OCI-LY7 (cell line): ENCODE measurements at regions not wholly inside any gene's neighbourhood (a gene's known extent, or its start where the extent isn't known, plus 50 kb on each side); places are given as distances from the start of the nearest gene placed in this dataset.

Experiments
- BruUV-seq: library from RNA; stranded (reverse); fragments of 400-500 nt; replicated peaks from 2 replicates; lab custom pipeline; 2021; lab: Mats Ljungman, UMichigan
- CTCF ChIA-PET: fragments of 300-600 bp; sonication (Branson Sonifier 250); formaldehyde crosslinking; loops from one replicate; lab custom pipeline; 2022; ENCODE audit warnings: antibody characterized with exemption; ENCODE audit not compliant: unreplicated experiment; lab: Charles Lee
- POLR2A ChIA-PET: fragments of 300-600 bp; sonication (Branson Sonifier 250); formaldehyde crosslinking; loops from one replicate; lab custom pipeline; 2022; ENCODE audit warnings: antibody characterized with exemption; lab: Charles Lee
- DNase-seq: peaks from one replicate; pipeline ENCODE4 v3.0.0-alpha.2; 2015; ENCODE audit warnings: low spot score
- H2AFZ ChIP-seq: fragments of 200-600 bp; sonication (generic), shearing (Covaris generic); 2 replicates; pipeline ENCODE4 v1.6.1; 2014; ENCODE audit warnings: mild to moderate bottlenecking, antibody characterized with exemption, low read length, moderate library complexity
- H3K27ac ChIP-seq: fragments of 200-600 bp; sonication (generic); 2 replicates; pipeline ENCODE4 v1.5.1; 2014; ENCODE audit warnings: mixed run types, low read depth, mild to moderate bottlenecking, moderate library complexity, low read length, inconsistent platforms; ENCODE audit not compliant: poor library complexity, severe bottlenecking
- H3K36me3 ChIP-seq: fragments of 200-600 bp; sonication (generic); 2 replicates; pipeline ENCODE4 v1.6.1; 2014; ENCODE audit warnings: mild to moderate bottlenecking, antibody characterized with exemption, low read length, moderate library complexity, mixed read lengths; ENCODE audit not compliant: insufficient read depth
- H3K4me1 ChIP-seq: fragments of 200-600 bp; sonication (generic); 2 replicates; pipeline ENCODE4 v1.5.1; 2014; ENCODE audit warnings: mild to moderate bottlenecking, low read length; ENCODE audit not compliant: insufficient read depth, poor library complexity, severe bottlenecking
- H3K4me2 ChIP-seq: fragments of 200-600 bp; sonication (generic); 2 replicates; pipeline ENCODE4 v1.6.1; 2014; ENCODE audit warnings: mild to moderate bottlenecking, low read length
- H3K4me3 ChIP-seq: fragments of 200-600 bp; sonication (generic); 2 replicates; pipeline ENCODE4 v1.5.1; 2014; ENCODE audit warnings: mild to moderate bottlenecking, low read depth, low read length; ENCODE audit not compliant: poor library complexity, severe bottlenecking
- H3K79me2 ChIP-seq: fragments of 200-600 bp; sonication (generic); 2 replicates; pipeline ENCODE4 v1.6.1; 2016; ENCODE audit warnings: low read depth, mild to moderate bottlenecking, low read length, moderate library complexity, mixed read lengths; ENCODE audit not compliant: insufficient read depth
- H3K9me2 ChIP-seq: fragments of 200-600 bp; sonication (generic); 2 replicates; pipeline ENCODE4 v1.6.1; 2016; ENCODE audit warnings: mild to moderate bottlenecking, low read length, mixed read lengths; ENCODE audit not compliant: insufficient read depth
- H3K9me3 ChIP-seq: fragments of 200-600 bp; sonication (generic); 2 replicates; pipeline ENCODE4 v1.6.1; 2014; ENCODE audit warnings: mild to moderate bottlenecking, mixed run types, low read length, mixed read lengths
- H4K20me1 ChIP-seq: fragments of 200-600 bp; sonication (generic); 2 replicates; pipeline ENCODE4 v1.6.1; 2014; ENCODE audit warnings: mild to moderate bottlenecking, antibody characterized with exemption, low read length, moderate library complexity, mixed read lengths; ENCODE audit not compliant: insufficient read depth
- CTCF ChIP-seq: fragments of 200-600 bp; sonication (generic); conservative IDR thresholded peaks from 2 replicates; pipeline ENCODE4 v1.5.1; 2014; ENCODE audit warnings: mild to moderate bottlenecking, antibody characterized with exemption, low read length, moderate library complexity, mixed read lengths
- EZH2phosphoT487 ChIP-seq: fragments of 200-600 bp; sonication (generic); IDR thresholded peaks from 2 replicates; pipeline ENCODE4 v1.6.1; 2018; ENCODE audit warnings: low read depth, borderline replicate concordance, mild to moderate bottlenecking, mixed run types, antibody characterized with exemption, low read length, moderate library complexity, mixed read lengths
- intact Hi-C: fragments of 100-400 bp; cut with micrococcal nuclease; formaldehyde crosslinking; loops from one replicate; pipeline ENCODE4 v1.10.0; 2022; ENCODE audit not compliant: unreplicated experiment

DNA sequence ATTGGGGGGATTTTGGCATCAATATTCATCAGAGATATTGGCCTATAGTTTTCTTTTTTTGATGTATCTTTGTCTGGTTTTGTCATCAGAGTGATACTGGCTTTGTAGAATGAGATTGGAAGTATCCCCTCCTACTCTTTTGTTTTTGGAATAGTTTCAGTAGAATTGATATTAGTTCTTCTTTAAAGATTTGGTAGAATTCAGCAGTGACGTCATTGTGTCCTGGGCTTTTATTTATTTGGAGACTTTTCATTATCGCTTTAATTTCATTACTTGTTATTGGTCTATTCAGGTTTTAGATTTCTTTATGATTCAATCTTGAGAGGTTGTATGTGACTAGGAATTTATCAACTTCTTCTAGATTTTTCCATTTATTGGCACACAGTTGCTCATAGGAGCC, 825.5 kb upstream of the NXPH2 start:
- ChIA-PET CTCF (no interaction called here), POLR2A (no interaction called here)
- no peak for TF ChIP-seq CTCF
- no peak for TF ChIP-seq EZH2phosphoT487

DNA sequence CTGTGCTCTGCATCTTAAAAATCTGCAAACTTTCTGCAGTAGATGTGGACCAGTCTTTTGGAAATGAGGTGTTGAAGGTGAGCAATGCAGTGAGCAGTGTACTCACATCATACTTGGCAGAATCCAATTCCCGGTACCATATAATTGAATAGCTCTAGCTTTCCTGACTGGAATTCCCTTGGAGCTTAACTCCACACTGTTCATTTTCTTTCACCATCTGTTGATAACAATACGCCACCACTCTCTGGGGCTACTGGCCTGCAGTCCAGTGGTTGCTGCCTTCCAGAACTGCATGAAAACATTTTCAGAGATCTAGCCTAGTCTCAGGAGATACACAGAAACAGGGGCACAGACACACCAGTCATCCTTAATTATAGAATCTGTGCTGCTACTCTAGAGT, 820.0 kb upstream of the NXPH2 start:
- Histone ChIP-seq H3K4me2 (no peak overlapping the region), H3K36me3 (no peaks in the 10 kb centered on the region), H3K4me3 (no peak overlapping the region), H4K20me1 (no peaks in the 10 kb centered on the region), H3K79me2 (no peaks in the 10 kb centered on the region), H3K4me1 (no peaks in the 10 kb centered on the region), H2AFZ (no peak overlapping the region), H3K9me3 (no peaks in the 10 kb centered on the region), H3K9me2 (no peaks in the 10 kb centered on the region), H3K27ac (no peak overlapping the region)
- no TSS peak for BruUV-seq
- no peak for DNase-seq
- intact Hi-C loops: no loop called here
- TF ChIP-seq CTCF (no peak), EZH2phosphoT487 (no peak)
- ChIA-PET POLR2A (interaction anchor here (0.6 kb wide), 1 partner anchor 180 kb away, joined by 4 read pairs; no protein-coding TSS in a partner anchor), CTCF (no interaction called here)

More for the DNA sequence above, 825.5 kb upstream of the NXPH2 start:
- Histone ChIP-seq H3K27ac (no peak overlapping the region), H3K36me3 (no peaks in the 10 kb centered on the region), H3K9me3 (no peaks in the 10 kb centered on the region), H3K9me2 (no peaks in the 10 kb centered on the region), H3K4me1 (no peaks in the 10 kb centered on the region), H3K4me2 (no peak overlapping the region), H3K4me3 (no peak overlapping the region), H2AFZ (no peak overlapping the region), H3K79me2 (no peaks in the 10 kb centered on the region), H4K20me1 (no peaks in the 10 kb centered on the region)
- intact Hi-C loops: no loop called here
- BruUV-seq: no TSS peak
- DNase-seq: no peak

- Histone ChIP-seq H3K9me2 (no peaks in the 10 kb centered on the region), H4K20me1 (no peaks in the 10 kb centered on the region), H3K79me2 (no peaks in the 10 kb centered on the region), H3K4me3 (no peak overlapping the region), H3K36me3 (no peaks in the 10 kb centered on the region), H2AFZ (no peak overlapping the region), H3K27ac (no peak overlapping the region), H3K4me1 (no peaks in the 10 kb centered on the region), H3K9me3 (no peaks in the 10 kb centered on the region), H3K4me2 (no peak overlapping the region)
- CTCF ChIA-PET: no interaction called here
- POLR2A ChIA-PET: no interaction called here
- DNase-seq: no peak
- intact Hi-C loops: no loop called here
- no peak for TF ChIP-seq CTCF
- no peak for TF ChIP-seq EZH2phosphoT487
- BruUV-seq: no TSS peak
Measured at GRCh38 chr2:139585101-139585500, 804.9 kb upstream of the NXPH2 start.
